ENCODE measurements at regions not wholly inside any gene's neighbourhood (a gene's known extent, or its start where the extent isn't known, plus 50 kb on each side); places are given as distances from the start of the nearest gene placed in this dataset.

DNA sequence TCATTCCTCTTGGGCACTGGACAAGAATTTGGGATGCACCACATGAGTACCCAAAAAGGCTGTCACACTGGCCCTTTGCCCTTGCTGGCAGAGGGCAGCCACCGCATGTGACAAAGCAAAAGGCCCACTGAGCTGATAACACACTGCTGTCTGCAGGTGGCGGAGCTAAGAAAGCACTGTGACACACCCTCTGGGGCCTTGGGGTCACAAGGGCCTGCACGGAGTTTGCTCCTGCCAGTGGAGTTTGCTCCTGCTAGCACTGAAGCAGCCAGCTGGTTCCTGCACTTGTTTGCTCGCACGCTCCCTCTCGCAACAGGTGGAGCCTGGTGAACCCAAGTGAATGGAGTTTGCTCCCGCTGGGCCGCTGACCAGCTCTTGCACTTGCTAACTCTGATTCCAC is 132.6 kb downstream of the LCA5 start:
- TF ChIP-seq, protein P1, sequence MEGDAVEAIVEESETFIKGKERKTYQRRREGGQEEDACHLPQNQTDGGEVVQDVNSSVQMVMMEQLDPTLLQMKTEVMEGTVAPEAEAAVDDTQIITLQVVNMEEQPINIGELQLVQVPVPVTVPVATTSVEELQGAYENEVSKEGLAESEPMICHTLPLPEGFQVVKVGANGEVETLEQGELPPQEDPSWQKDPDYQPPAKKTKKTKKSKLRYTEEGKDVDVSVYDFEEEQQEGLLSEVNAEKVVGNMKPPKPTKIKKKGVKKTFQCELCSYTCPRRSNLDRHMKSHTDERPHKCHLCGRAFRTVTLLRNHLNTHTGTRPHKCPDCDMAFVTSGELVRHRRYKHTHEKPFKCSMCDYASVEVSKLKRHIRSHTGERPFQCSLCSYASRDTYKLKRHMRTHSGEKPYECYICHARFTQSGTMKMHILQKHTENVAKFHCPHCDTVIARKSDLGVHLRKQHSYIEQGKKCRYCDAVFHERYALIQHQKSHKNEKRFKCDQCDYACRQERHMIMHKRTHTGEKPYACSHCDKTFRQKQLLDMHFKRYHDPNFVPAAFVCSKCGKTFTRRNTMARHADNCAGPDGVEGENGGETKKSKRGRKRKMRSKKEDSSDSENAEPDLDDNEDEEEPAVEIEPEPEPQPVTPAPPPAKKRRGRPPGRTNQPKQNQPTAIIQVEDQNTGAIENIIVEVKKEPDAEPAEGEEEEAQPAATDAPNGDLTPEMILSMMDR (IDR thresholded peaks at IDR 0.05), result no peak
- no peak for TF ChIP-seq POLR2A (IDR thresholded peaks at IDR 0.05)

All from testis (tissue), 2 donors.